ENCODE measurements at regions not wholly inside any gene's neighbourhood (a gene's known extent, or its start where the extent isn't known, plus 50 kb on each side); places are given as distances from the start of the nearest gene placed in this dataset.

DNA sequence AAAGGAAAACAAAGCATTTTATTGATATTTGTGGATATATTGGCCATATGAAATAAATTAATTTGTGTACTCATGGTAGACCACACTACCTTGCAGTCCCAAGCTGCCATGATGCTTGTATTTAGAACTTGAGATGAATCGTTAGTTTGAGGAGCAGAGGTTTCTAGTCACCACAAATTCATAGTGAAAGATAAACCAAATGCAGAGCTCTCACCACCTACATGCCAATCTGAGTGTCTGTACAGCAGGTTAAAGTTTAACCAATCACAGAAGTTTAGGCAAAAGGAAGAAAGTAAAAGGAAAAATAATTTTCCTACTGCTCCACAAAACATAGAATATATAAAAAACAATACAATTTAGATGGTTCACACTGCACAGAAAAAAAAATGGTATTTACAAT lies 163.6 kb upstream of the FTMT start:
- DNase-seq = no peak

DNA sequence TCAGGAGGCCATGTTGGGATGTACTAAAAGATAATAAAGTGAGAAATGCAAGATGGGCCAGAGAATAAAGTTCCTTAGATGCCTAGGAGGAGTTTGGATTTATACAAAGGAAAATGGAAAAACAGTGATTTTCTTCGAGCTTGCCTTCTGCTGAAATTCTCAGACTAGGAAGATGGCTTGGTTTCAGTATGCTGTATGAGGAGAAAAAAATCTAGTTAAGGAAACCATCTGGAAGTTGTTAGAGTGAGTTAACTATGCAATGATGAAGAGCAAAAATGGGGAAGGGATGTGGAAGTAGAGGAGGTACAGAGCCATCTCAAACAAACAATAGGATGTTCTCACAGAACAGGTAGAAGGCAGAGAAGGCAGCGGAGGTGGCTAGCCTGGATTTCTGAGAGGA lies 162.9 kb upstream of the FTMT start:
- DNase-seq = no peak

DNA sequence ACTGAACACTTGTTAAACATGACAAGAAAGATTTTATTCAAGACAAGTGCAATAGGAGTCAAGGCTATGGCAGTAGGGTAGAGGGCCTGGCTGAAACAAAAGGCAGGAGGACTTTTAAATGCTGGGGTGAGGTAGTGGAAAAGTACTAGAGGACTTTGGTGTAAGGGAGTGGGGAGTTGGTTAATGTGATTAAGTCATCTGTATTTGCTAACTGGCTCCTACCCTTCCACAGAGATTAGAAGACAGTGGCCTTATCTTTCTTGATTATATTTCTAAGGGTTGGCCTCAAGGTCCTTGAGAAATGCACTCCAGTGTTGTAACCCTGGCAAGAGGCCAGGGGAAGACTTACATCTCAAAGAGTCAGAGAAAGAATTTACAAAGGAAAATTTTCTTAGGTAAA lies 160.2 kb upstream of the FTMT start:
- no peak for DNase-seq

DNA sequence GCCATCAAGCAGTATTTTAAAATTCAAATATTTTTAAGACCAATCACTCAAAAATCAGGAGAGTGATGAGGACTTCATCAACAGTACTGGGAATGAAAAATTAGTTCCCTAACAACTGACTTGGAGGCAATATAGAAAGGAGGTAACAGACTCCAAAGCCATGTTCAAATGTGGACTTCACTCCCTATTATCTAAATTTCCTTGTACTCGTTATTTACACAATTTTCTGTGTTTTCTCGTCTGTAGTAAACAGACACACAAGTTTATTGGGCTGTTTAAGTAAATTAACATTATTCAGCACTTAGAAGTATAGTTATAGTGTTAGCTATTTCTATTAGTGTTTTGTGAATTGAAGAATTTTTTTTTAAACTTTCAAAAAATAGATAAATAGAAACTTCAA lies 159.5 kb upstream of the FTMT start:
- no peak for DNase-seq

DNA sequence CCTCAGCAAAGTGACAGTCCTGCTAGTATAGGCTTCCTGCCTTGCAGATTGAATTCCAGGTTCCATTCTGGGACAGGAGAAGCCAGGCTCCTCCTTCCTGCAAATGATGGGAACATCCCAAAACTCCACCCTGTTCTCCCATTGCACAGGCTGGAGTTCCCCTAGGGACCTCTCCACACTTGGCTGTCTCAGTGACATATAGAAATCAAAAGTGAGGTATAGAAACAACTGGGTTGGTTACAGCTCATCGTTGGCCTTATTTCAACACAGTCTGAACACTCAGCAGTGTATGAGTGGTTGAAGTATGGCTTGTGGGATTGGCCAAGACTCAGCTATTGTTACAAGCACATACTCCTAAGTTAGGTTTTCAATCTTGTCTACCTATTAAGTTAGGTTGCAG lies 157.8 kb upstream of the FTMT start:
- no peak for DNase-seq

DNA sequence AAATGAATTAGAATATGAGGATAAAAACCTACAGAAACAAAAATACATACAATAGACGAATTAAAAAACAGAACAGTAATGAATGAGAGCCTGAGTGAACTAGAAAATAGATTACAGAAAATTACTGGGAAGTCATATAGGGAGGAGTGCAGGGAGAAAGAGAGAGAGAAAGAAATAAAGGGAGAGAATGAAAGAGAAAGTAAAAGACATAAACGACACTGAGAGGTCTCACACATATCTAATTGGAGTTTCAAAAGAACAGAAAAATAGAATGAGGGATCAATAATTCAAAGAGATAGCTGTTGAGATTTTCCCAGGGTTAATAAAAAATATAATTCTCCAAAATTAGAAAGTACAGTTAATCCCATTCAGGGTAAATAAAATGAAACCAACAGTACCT lies 156.4 kb upstream of the FTMT start:
- DNase-seq = no peak

DNA sequence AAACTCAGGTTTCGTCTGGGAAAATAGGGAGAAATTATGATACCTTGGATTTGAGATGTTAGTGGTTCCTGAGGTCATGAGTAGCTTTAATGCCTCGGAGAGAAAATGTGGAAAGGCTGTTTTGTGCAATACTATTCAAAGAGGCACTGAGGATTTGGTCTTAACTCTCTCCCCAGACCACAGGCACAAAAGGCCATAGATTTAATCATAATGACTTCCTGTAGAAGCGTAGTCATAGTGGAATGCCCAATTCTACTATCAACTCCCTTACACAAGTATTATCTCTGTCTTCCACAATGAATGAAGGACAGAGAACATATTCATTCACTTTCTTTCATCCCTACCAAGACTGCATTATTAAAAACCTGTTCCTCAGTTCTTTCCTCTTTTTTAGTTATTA lies 153.0 kb upstream of the FTMT start:
- DNase-seq = no peak

DNA sequence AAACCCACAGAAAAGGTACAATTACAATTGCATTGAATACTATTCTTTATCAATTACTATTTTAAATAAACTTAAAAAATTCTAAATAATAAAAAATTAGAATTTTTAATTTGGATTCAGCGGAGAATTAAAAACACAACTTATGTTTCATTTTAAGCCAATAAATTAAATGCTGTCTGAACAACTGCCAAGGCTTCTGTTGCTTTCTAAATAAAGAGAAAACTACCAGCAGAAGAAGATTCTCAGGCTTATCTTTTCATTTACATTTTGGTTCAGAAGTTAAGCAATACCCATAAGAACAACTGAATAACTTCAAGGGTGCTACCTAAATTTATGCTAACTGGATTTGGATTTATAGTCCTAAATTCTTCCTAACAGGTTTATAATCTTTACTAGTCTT lies 150.0 kb upstream of the FTMT start:
- no peak for DNase-seq

DNA sequence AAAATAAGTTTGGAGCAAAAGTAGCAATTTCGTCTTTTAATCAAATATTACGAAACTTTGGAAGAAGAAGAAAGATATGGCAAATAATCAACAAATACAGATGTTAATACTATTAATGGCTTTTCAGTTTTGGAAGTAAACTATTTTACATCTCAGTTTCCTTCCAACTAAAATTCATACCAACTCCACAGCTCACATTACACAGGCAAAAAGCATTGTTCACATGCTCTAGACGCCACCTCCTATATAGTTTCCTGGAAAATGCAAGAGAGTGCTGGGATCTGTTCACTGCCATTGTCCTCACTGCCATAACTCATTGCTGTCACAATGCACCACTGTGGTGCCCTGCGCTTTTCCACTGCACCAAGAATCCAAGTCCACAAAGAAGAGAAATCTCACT lies 149.0 kb upstream of the FTMT start:
- no peak for DNase-seq

DNA sequence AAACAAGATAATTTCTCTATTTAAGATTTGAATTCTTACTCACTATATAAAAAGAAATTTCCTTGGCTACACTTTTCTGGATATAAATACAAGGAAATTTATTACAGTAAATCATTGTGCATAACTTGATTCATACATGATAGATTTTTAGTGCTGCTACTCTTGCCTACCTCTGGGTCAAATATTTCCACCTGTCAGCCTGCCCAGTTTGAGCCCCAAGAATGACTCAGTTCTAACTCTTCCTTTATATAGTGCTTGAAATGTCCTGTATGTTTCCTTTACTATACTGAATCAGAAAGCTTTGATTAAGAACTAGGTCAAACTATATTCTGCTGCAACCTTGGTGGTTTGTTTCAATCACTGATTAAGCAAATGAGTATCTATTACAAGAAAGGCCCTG lies 147.4 kb upstream of the FTMT start:
- no peak for DNase-seq

DNA sequence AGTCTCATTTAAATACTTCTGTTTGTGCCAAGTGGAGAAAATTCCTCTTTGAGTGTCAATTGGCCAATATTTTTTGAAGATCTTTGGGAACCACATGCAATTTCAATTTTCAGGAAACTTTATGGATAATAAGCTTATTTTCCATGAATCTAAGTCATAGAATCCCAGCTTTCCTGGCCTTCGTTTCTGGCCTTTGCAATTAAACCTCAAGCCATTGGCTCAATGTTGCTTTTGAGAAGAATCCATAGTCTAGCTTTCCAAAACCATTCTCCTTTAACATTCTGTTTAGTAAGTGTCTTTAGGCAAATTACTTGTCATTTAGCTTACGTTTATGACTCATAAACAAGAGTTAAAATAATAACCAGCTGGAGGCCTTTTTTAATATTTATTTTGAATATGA lies 145.0 kb upstream of the FTMT start:
- no peak for DNase-seq

DNA sequence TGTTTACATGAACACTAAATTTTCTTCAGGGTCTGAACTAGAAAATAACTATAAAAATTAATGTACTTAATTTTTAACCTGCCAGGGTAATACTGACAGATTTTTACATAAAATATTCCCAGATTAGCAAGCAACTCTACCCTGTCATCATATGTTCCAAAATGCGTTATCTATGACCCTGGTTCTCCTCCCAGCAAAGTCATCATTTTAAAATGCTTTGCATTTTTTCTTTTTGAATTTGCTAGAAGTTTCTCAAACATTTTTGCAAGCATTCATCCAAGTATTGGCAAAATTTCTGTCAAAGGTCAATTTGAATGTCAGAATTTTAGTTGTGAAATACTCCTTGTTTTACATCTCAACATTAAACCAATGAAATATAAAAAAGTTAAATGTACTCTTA lies 144.5 kb upstream of the FTMT start:
- no peak for DNase-seq

DNA sequence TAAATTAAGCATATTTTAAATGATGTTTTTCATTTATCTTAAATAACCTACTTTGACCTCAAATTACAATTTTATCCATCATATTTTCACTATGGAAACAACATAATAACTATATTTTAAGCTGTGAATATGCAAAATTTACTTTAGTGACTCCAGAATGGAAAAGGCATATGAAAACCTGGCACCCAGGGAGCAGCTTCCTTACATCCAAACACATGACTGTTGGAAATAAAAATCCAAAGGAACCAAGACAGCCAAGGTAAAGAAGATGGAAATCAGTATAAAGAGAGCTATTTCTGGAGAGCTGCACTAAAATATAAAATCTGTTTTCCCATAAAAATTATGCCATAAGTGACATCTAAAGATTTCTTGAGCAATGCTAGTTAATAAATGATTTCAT lies 140.3 kb upstream of the FTMT start:
- DNase-seq = no peak

DNA sequence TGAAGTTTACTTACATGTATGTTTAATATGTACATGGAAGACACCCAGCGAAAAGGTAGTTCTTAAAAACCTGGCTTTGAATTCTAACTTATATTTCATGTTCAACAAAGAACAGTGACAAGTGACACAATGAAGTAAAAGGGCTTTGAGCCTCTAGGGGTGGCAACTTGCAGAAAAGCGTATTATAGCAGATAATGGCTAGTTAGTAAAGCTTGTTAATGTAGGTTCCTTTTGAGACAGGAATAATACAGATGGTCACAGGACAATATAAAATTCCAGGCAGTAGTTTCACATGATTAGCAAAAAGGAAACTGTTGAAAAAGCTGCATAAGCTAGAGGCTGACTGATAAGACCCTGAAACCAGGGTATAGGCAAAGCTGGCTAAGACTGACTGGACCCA lies 132.4 kb upstream of the FTMT start:
- no peak for DNase-seq

DNA sequence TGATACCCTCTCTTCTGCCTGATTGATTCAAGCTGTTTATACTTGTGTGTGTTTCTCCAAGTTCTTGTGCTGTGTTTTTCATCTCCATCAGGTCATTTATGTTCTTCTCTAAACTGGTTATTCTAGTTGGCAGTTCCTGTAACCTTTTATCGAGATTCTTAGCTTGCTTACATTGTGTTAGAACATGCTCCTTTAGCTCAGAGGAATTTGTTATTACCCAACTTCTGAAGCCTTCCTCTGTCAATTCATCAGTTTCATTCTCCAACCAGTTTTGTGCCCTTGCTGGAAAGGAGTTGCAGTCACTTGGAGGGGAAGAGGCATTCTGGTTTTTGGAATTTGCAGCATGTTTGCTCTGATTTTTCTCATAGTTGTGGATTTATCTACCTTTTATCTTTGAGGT lies 126.2 kb upstream of the FTMT start:
- no peak for DNase-seq

DNA sequence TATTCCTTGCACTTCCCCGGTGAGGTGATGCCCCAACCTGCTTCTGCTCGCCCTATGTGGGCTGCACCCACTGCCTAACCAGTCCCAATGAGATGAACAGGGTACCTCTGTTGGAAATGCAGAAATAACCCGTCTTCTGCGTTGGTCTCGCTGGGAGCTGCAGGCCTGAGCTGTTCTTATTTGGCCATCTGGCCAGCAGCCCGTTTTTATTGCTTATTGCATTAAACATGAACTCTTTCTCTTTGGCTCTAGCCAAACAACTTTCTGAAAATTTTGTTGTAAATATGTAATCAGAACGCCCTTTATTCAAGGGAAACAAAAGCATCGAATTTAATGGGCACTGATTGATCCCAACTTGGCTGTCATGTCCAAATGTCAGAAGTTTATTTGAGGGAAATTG lies 124.7 kb upstream of the FTMT start:
- DNase-seq = no peak

DNA sequence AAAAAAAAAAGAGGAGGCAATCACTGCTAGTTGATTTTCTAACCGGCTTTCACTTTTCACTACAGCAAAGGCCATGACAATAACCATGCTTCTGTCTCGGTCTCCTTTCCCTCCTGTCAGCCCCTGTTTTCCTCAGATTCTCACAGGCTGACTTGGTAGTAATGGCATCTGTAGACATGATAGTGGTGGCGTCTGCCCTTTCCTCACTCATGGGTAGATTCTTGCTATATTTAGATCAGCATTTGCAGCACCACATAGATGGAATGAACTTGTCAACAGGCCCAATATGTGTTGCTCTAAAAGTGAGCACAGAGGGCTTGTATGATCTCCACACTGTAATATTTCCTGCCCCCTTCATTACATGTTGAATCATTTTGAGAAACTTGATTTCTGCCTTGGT lies 120.3 kb upstream of the FTMT start:
- DNase-seq = no peak

DNA sequence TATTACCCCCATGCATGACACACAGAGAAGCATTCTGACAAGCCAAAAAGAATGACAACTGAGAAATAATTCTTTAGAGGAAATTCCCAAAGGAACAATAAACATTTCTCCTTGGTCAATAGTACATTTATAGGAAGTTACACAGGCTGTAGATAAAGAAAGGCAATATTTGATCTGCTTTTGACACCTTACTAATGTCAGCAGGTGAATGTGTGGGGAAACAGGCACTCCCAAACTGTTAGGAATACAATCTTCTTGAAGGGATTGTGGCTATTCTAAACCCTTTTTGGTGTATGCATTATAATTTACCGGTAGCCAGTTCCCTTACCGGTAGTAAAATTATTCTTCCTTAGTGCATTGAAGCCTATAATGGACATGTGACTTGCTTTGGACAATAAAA lies 116.1 kb upstream of the FTMT start:
- DNase-seq = no peak

DNA sequence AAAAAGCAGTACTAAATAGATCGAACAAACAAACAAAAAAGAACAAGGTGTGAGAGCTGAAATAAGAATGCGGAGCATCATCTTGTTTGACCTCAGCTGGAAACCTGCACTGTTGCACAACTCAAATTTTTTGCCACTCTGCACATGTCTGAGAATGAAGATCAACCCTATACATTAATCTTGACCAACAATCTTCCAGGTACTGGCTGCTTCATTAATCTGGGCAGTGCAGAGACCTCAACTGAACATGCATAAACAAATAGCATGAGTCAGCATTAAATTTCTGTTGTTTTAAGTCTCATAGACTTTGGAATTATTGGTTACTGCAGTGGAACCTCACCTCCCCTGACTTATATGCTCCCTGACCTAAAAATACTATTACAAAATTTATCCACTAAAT lies 114.6 kb upstream of the FTMT start:
- no peak for DNase-seq

DNA sequence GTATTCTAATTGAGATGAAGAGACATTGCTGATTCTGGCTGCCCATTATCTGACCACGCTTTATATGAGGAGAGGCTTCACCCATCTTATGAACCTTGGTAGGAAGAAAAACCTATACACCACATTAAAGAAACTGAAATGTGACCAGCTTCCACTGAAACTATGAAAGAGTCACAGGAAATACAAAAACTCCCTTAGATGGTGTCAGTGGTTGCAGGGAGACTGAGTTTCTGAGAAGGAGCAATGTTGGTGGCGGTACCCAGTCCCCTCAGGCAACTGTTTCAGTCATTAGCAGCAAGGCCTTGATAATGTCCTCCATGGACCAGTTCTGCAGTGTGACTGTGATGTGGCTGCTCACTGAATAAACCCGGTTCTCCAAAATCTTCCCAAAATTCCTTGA lies 110.5 kb upstream of the FTMT start:
- DNase-seq = no peak

DNA sequence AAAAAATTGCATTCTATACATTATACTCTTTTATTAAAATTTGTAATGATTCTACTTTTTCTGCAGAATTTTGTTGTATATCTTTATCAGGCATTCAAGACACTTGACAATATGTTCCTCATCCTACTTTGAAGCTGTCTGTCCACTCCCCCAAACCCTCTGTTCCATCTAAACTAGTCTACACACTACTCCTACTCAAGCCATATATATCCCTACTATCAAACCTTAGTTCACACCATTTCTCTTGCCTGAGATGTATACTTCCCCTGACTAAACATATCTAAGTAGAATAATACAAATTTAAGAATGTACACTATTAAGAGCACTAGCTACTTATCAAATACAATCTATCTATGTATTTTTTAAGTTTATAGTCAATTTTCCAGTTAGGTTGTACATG lies 107.1 kb upstream of the FTMT start:
- no peak for DNase-seq

DNA sequence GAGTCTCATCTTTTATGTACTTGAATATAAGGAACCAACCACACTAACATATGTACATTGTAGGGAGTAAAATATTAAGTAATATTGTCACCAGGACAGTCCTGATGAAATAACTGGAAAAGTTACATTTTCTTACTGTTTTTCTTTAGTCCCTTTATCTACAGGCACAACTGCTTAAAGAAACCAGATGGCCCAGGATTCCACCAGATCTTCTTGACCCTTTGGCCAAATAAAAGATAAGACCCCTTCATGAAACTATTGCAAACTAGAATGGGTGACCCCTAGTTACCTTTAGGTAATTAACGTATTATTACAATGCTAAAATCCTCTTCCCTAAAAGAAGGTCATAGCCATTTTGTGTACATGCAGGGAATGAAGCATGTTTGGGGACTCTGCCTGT lies 106.3 kb upstream of the FTMT start:
- DNase-seq = no peak

DNA sequence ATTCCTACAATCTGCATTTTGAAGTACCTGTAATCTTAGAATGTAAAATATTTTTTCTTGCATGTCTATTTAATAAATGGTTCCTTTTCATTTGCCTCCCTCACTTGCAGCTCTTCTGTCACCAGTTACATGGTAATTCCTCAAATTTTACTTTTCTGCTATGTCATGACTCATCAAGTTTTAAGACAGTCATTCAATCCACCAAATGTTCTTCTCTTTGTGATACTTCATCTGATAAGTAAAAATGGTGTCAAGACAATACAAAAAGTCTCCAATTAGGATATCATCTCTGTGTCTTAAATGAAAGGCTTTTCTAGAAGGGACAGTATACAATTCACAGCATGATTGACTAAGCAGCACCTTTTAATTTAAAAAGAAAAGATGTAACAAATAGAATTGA lies 104.9 kb upstream of the FTMT start:
- no peak for DNase-seq

DNA sequence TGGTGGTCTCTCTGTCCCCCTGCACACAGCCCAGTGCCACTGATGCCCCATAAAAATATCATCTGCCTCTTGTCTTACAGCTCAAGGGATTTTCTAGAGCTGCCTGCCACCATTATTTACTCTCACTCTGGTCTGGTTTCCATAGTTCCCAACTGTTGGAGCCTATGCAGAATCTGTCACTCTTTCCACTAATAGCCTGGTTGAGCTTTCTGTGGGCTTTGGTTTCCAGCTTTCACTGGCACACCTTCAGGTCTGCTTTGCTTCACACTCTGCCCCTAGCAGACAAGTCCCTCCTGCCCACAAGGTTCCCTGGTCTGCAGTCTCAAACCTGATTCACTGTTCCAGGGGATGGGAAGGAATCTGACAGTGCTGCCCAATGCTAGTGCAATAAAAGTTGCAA lies 103.0 kb upstream of the FTMT start:
- no peak for DNase-seq

DNA sequence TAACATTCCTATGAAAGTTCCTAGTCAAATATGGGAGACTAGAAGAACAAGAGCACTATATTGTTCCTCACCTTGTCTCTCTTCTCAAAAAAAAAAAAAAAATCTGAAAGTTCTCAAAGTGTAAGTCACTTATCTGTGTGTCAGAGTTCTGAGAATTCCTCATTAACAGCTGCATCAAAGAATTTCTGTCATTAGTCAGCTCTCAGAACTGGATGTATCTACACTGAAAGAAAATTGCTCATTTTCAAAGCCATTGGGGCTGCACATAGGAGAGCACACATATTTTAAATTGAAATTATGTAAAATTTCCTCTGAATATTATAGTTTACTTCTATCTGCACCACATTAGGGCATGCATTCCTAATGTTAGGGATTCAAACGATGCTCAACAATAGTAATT lies 99.5 kb upstream of the FTMT start:
- DNase-seq = no peak

DNA sequence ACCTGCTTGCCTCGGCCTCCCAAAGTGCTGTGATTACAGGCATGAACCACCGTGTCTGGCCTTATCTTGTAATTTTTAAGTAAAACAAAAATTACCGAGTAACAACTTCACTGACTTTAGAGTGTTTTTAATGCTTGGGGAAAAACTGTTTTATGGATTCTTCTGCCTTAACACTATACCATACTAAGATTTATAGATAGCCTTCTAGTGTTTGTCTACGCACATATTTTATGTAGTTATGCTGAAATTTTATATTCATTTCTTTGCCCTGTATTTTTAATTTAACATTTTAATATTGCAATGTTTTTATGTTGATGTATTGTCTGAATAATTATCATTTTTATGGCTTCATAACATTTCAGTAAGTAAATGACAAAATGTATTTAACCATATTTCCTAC lies 96.4 kb upstream of the FTMT start:
- no peak for DNase-seq

DNA sequence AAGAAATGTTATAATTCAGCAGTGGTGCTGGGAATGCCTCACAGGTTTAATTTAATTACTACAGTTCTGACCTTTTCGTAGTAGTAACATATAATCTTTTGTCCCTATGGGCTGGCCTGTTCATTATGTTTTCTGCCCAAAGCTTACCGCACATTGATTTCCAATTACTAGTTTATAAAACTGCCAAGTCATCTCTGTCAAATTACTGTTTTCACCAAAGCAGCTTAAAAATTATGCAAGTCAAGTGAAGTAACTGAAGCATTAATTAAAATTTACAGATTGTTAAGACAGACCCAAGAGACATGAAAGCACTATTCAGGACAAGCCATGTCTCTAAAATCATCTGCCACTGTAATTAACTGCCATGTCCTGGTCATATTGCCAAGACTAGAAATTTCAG lies 93.9 kb upstream of the FTMT start:
- DNase-seq = no peak
